ENCODE measurements at regions not wholly inside any gene's neighbourhood (a gene's known extent, or its start where the extent isn't known, plus 50 kb on each side); places are given as distances from the start of the nearest gene placed in this dataset.

- no peak for DNase-seq (ENCODE audit: low read depth)
- no peak for TF ChIP-seq CTCF (IDR thresholded peaks at IDR 0.05; ENCODE audit: low read depth, low read length, missing control alignments)
- in situ Hi-C loops (cut with HindIII; ENCODE audit: low sequenced_read_pairs) = no loop called here
- no peak overlapping the region for H3K4me3 ChIP-seq (ENCODE audit: low read depth, low read length)
Measured at GRCh38 chr2:175446201-175446600, 264.7 kb upstream of the ATP5MC3 start.

- no peak overlapping the region for H3K4me3 ChIP-seq (ENCODE audit: low read depth, low read length)
- TF ChIP-seq CTCF (IDR thresholded peaks at IDR 0.05; ENCODE audit: low read depth, low read length, missing control alignments) = no peak
- in situ Hi-C loops (cut with HindIII; ENCODE audit: low sequenced_read_pairs) = no loop called here
- no peak for DNase-seq (ENCODE audit: low read depth)
Measured at GRCh38 chr2:175445281-175445680, 263.8 kb upstream of the ATP5MC3 start.

- H3K4me3 ChIP-seq (ENCODE audit: low read depth, low read length) = no peak overlapping the region
- TF ChIP-seq CTCF (IDR thresholded peaks at IDR 0.05; ENCODE audit: low read depth, low read length, missing control alignments) = no peak
- in situ Hi-C loops (cut with HindIII; ENCODE audit: low sequenced_read_pairs) = no loop called here
- no peak for DNase-seq (ENCODE audit: low read depth)
Measured at GRCh38 chr2:175442441-175442840, 260.9 kb upstream of the ATP5MC3 start.

- H3K4me3 ChIP-seq (ENCODE audit: low read depth, low read length) = no peak overlapping the region
- no peak for TF ChIP-seq CTCF (IDR thresholded peaks at IDR 0.05; ENCODE audit: low read depth, low read length, missing control alignments)
- DNase-seq (ENCODE audit: low read depth) = no peak
- in situ Hi-C loops (cut with HindIII; ENCODE audit: low sequenced_read_pairs) = no loop called here
Measured at GRCh38 chr2:175441181-175441761, 259.8 kb upstream of the ATP5MC3 start.

- in situ Hi-C loops (cut with HindIII; ENCODE audit: low sequenced_read_pairs) = loop anchor here (5.0 kb wide), 1 partner anchor 62 kb away; no protein-coding TSS in a partner anchor
- no peak for DNase-seq (ENCODE audit: low read depth)
- no peak overlapping the region for H3K4me3 ChIP-seq (ENCODE audit: low read depth, low read length)
- TF ChIP-seq CTCF (IDR thresholded peaks at IDR 0.05; ENCODE audit: low read depth, low read length, missing control alignments) = no peak
Measured at GRCh38 chr2:175439416-175439815, 257.9 kb upstream of the ATP5MC3 start.

- in situ Hi-C loops (cut with HindIII; ENCODE audit: low sequenced_read_pairs) = loop anchor here (5.0 kb wide), 1 partner anchor 60 kb away; no protein-coding TSS in a partner anchor
- no peak for TF ChIP-seq CTCF (IDR thresholded peaks at IDR 0.05; ENCODE audit: low read depth, low read length, missing control alignments)
- no peak for DNase-seq (ENCODE audit: low read depth)
- no peak overlapping the region for H3K4me3 ChIP-seq (ENCODE audit: low read depth, low read length)
Measured at GRCh38 chr2:175437167-175437566, 255.7 kb upstream of the ATP5MC3 start.
